ENCODE measurements at regions not wholly inside any gene's neighbourhood (a gene's known extent, or its start where the extent isn't known, plus 50 kb on each side); places are given as distances from the start of the nearest gene placed in this dataset.

GRCh38 chr11:41868606-41869005 lies 409.2 kb upstream of the LRRC4C start:
- DNase-seq, result peak; percentile 1

GRCh38 chr11:41872426-41872825 lies 413.0 kb upstream of the LRRC4C start:
- peak; percentile 37 for DNase-seq

- DNase-seq, result peak; percentile 8
These were observed 413.4 kb upstream of the LRRC4C start for GRCh38 chr11:41872870-41873269.

GRCh38 chr11:41878095-41878494 lies 418.6 kb upstream of the LRRC4C start:
- peak; percentile 65 for DNase-seq

DNA sequence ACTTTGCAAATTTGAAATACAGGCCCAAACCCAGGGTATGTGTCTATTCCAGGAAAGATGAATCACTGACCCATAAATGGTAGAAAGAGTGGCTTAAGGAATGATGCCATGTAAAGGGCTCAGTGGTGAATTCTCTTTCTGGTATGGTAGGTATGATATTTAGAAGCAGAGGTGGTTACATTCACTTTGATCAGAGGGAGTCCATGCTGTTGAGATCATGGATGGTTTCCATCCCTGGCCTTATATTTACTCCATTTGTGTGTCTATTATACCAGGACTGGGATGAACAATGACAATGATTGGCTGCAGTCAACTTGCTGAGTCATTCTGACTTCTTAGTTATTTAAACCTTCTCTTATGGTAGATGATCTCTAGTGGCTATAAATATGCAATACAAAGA lies 419.8 kb upstream of the LRRC4C start:
- peak; percentile 97 for DNase-seq

DNA sequence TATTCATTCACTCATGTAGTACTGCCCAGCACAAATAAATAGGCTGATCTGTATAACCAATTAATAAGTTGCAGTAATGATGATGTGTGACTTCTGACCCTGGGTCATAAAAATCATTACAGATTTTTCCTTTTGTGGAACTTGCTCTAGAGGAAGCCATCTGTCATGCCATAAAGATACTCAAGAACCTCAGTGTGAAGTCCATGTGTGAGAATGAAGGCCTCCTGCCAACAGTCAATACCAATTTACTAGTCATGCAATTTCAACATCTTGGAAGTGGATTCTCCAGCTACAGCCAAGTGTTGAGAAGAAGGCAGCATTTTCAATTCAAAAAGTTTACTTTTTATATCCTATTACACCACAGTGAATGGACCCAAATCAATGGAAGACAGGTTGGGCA lies 435.6 kb upstream of the LRRC4C start:
- DNase-seq, result no peak

DNA sequence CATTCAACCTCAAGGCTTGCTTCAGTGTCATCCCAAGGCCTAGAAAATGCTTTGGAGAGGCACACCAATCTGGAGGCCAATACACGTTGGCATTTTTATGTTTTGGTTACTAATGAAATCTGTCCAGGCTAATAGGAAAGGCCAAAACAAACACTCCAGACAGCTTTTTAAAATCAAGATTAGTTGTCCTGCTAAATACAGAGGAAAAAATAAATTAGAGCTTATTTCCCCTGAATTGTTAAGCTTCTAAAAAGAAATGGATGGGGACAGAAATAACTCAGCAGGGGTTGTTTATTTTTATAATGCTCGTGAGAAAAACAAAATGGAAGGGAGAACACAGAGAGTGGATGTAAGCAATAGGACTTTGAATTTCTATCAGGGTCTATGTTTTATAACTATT lies 438.5 kb upstream of the LRRC4C start:
- no peak for DNase-seq

DNA sequence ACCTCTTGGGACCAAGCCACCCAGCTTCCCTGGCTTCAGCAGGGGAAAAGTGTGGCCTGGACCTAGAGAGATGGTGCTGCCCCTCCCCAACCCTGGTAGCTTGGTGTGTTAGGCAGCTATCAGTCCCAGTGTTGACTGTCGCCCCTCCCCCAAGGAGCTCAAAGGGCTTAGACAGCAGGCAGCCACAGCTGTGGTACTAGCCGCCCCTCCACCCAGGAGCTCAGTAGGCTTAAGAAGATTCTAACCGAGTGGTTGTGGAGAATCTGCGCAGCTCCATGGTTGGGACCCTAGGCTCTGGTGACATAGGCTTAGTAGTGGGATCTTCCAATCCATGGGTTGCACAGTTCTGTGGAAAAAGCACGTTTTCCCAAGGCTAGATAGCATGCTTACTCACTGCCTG lies 458.4 kb upstream of the LRRC4C start:
- no peak for DNase-seq

DNA sequence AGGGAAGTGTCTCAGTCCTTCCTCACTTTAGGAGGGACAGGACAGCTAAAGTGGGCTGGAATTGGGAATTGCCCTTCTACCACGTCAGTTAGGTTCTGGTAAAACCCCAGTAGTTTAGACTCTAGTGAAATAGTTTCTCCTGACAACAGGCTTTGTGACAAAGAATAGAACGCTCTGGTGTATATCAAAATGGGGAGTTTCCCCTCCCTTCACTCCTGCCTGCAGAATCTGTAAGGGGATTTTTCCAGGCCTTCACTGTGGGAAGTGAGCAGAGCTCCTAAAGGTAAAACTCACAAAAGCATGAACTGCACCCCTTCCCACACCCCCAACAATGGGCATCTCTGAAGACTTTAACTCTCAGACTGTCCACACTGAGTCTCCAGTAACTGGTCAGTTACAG lies 460.9 kb upstream of the LRRC4C start:
- no peak for DNase-seq

GRCh38 chr11:41921746-41922390 lies 462.4 kb upstream of the LRRC4C start:
- DNase-seq, result no peak

- no peak for DNase-seq
These were observed 466.9 kb upstream of the LRRC4C start for GRCh38 chr11:41926339-41926738.

- no peak for DNase-seq
These were observed 475.8 kb upstream of the LRRC4C start for GRCh38 chr11:41935241-41935640.

DNA sequence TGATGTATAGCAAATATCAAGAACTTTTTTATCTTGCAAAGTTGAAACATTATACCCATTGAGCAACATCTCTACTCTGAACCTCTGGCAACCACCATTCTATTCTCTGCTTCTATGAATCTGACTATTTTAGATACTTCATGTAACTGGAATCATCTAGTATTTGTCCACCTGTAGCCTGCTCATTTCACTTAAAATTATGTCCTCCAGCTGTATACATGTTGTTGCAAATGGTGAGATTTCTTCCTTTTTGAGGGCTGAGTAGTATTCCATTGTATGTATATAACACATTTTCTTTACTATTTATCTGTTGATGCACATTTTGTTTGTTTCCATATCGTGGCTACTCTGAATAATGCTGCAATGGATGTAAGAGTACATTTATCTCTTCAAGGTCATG lies 476.3 kb upstream of the LRRC4C start:
- DNase-seq, result no peak

DNA sequence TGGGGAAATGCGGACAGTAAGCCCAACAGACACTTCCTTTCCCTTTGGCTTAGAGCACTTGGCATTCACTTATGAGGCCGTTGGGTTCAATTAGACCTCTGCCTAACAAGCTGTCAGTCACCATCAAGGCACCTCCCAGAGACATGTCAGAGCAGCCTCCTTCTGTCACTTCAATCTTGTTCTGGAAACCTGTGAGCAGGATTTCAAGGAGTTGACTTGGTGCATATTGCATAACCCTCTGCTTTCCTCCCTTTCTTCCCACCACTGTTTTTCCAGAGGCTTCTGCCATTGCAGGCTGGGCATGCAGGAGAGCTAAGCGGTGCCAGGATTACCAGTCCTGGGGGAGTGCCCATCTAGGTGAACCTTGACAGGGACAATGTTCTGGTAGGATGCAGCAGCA lies 484.2 kb upstream of the LRRC4C start:
- no peak for DNase-seq

DNA sequence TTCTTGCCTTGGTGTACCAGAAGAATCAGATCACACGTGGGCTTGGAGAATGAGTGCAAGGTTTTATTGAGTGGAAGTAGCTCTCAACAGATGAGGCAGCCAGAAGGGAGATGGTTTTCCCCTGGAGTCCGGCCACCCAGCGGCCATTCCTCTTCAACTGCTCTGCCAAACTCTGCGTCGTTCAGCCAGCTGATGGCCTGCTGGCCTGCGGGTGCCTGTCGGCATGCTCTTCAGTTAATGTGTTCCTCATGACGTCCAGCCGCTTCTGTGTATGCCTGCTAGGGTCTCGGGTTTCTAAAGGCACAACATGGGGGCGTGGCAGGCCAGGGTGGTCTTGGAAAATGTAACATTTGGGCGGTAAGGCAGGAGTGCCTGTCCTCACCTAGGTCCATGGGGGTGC lies 487.9 kb upstream of the LRRC4C start:
- no peak for DNase-seq

DNA sequence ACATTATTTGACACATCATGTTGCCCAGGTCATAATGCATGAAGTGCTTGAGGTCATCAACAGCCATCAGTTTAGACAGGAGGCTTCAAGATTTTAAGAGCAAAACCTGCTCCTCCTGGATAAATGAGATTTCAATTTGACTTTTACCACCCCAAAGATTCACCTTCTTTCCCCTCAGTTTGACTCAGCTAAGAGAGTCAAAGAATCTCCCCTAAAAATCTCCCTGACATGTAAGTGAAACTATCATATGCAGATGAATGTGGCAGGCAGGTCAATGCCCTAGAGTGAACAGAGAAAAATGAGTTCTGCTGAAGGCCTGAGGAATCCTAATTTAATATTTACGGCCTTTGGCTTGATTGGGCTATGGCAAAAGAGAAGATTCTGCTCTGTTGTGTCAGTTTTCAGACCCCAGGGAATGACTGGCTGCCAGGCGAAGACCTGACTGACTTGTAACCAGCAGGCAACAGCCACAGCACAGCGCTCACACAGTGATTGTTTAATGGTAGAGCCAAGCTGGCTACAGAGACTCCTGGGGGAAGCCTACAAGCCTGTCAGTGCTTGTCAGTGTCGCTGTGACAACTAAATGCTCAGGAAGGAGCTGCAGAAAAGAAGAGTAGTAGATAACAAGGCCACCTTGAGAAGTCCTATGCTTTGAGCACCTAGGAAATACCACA lies 491.2 kb upstream of the LRRC4C start:
- DNase-seq, result no peak

DNA sequence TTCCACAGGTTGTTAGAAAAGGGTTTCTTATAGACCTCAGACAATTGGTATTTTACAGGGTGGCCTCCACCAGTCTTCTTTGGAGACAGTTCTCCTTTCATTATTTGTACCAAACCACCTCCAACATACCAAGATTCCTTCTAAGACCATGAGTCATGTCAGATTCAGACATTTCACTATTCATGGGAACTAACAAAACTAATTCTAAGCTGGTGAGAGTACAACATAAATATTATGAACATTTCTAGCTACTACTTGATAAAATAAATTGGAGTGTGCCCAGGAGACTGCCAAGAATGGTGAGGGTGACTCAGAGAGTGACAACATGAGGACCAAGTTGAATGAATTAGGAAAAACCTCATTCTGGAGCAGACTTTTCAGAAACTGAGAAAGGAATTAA lies 494.6 kb upstream of the LRRC4C start:
- DNase-seq, result peak; percentile 96

- DNase-seq, result peak; percentile 29
These were observed 495.6 kb upstream of the LRRC4C start for GRCh38 chr11:41955066-41955465.

GRCh38 chr11:41955635-41956400 lies 496.4 kb upstream of the LRRC4C start:
- DNase-seq, result no peak

DNA sequence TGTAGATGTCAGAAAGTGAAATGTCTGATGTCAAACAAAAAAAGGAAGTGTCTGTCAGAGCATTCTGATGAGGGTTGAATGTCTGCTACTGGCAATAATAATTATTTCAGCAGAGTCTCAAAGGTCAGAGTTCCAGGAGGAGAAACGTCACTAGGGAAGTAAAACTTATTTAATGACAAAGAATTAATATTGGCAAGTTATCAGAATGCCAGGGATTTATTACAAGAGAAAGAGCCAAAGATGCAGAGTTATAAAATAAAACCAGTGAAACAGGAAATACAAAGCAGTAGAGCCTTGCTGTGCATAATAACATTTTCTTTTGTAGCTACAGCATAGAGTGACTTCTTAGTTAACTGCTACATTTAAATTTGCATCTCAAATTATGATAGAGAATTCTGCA lies 504.0 kb upstream of the LRRC4C start:
- no peak for DNase-seq

- DNase-seq, result peak; percentile 58
These were observed 511.2 kb upstream of the LRRC4C start for GRCh38 chr11:41970681-41971080.

DNA sequence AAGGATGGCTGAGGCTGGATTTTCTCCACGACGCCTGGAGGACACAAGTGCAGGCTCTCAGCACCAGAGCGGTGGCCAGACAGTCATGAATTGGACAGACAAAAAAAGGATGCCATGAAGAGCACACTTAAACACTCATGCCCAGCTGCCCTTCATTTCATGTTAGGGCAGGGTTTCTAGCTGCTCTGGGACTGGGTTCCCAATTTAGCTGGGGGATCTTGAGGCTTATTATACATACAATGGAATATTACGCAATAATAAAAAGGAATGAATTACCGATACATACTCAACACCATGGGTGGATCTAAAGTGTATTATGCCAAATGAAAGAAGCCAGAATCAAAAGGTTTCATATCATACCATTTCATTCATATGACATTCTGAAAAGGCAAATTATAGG lies 512.1 kb upstream of the LRRC4C start:
- DNase-seq, result no peak

DNA sequence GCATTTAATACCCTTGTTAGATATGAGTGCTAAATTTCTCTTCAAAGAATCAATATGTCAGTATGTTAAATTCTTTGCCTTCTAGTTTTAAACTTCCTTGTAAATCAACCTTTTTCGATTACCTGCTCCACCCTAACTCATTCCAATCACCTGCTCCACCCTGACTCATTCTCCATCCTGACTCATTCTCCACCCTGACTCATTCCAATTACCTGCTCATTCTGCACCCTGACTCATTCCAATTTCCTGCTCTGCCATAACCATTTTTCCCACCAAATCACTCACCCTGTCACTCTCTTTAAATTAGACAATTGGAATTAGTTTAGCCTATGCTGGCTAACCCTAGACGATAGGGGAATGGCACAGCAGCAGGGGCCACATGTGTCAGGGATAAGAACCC lies 519.5 kb upstream of the LRRC4C start:
- DNase-seq, result peak; percentile 25

- DNase-seq, result no peak
These were observed 521.3 kb upstream of the LRRC4C start for GRCh38 chr11:41980741-41981140.
